K562 (cell line): ENCODE measurements at regions not wholly inside any gene's neighbourhood (a gene's known extent, or its start where the extent isn't known, plus 50 kb on each side); places are given as distances from the start of the nearest gene placed in this dataset.

Source experiments
- EP300 ChIP-seq: IDR thresholded peaks from 2 replicates; pipeline ENCODE4 v1.6.1; 2012; ENCODE audit warnings: low read length, improper control_type of control experiment
- ETS1 ChIP-seq: conservative IDR thresholded peaks from 2 replicates; pipeline ENCODE4 v1.6.1; 2011; ENCODE audit warnings: low read depth, mild to moderate bottlenecking, low read length; ENCODE audit not compliant: control insufficient read depth
- POLR2AphosphoS5 ChIP-seq: IDR thresholded peaks from 2 replicates; pipeline ENCODE4 v1.6.1; 2011; ENCODE audit warnings: mild to moderate bottlenecking, low read depth, low read length, moderate library complexity; ENCODE audit not compliant: control insufficient read depth, insufficient read depth
- SRSF3 ChIP-seq: fragments of 200-400 bp; formaldehyde crosslinking; IDR thresholded peaks from 2 replicates; pipeline ENCODE4 v1.6.1; 2016; ENCODE audit warnings: mild to moderate bottlenecking, low read length, moderate library complexity; ENCODE audit not compliant: insufficient read depth
- ZNF311 ChIP-seq: fragments of 250-450 bp; sonication (Bioruptor Pico); IDR thresholded peaks from 2 replicates; pipeline ENCODE4 v1.4.0; 2020; ENCODE audit warnings: mild to moderate bottlenecking, moderate library complexity
- TF ChIP-seq, protein P1 (sequence below), 3 experiments: IDR thresholded peaks in 2 of 3; conservative IDR thresholded peaks in 1 of 3; 2 replicates each; pipeline ENCODE4 v1.5.1; 2011 to 2012; ENCODE audit warnings: low read length in 3 of 3, mild to moderate bottlenecking in 3 of 3, control low read depth in 2 of 3, improper control_type of control experiment in 1 of 3, inconsistent platforms in 1 of 3, low read depth in 1 of 3, mixed read lengths in 1 of 3, moderate library complexity in 1 of 3; ENCODE audit not compliant: insufficient read depth in 2 of 3
- TF ChIP-seq, protein P2 (sequence below): sonication (generic); formaldehyde crosslinking; IDR thresholded peaks from 2 replicates; pipeline ENCODE4 v1.9.0; 2022; ENCODE audit warnings: mild to moderate bottlenecking, missing genetic modification reagents

- TF ChIP-seq EP300: no peak
- no peak for TF ChIP-seq POLR2AphosphoS5
- TF ChIP-seq, protein P1, sequence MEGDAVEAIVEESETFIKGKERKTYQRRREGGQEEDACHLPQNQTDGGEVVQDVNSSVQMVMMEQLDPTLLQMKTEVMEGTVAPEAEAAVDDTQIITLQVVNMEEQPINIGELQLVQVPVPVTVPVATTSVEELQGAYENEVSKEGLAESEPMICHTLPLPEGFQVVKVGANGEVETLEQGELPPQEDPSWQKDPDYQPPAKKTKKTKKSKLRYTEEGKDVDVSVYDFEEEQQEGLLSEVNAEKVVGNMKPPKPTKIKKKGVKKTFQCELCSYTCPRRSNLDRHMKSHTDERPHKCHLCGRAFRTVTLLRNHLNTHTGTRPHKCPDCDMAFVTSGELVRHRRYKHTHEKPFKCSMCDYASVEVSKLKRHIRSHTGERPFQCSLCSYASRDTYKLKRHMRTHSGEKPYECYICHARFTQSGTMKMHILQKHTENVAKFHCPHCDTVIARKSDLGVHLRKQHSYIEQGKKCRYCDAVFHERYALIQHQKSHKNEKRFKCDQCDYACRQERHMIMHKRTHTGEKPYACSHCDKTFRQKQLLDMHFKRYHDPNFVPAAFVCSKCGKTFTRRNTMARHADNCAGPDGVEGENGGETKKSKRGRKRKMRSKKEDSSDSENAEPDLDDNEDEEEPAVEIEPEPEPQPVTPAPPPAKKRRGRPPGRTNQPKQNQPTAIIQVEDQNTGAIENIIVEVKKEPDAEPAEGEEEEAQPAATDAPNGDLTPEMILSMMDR (IDR thresholded peaks at IDR 0.05 in 2 of 3, conservative IDR thresholded peaks at IDR 0.05 in 1 of 3; ENCODE audit: insufficient read depth in 2 of 3, low read depth in 1 of 3, low read length in 3 of 3): no peak
- no peak for TF ChIP-seq ZNF311 (CRISPR knock-in tag)
- no peak for TF ChIP-seq SRSF3
- TF ChIP-seq, protein P2, sequence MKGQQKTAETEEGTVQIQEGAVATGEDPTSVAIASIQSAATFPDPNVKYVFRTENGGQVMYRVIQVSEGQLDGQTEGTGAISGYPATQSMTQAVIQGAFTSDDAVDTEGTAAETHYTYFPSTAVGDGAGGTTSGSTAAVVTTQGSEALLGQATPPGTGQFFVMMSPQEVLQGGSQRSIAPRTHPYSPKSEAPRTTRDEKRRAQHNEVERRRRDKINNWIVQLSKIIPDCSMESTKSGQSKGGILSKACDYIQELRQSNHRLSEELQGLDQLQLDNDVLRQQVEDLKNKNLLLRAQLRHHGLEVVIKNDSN: no peak
- TF ChIP-seq ETS1: no peak
Measured at GRCh38 chr20:16919841-16920240, 171.7 kb downstream of the OTOR start.
